ENCODE measurements at regions not wholly inside any gene's neighbourhood (a gene's known extent, or its start where the extent isn't known, plus 50 kb on each side); places are given as distances from the start of the nearest gene placed in this dataset.

DNA sequence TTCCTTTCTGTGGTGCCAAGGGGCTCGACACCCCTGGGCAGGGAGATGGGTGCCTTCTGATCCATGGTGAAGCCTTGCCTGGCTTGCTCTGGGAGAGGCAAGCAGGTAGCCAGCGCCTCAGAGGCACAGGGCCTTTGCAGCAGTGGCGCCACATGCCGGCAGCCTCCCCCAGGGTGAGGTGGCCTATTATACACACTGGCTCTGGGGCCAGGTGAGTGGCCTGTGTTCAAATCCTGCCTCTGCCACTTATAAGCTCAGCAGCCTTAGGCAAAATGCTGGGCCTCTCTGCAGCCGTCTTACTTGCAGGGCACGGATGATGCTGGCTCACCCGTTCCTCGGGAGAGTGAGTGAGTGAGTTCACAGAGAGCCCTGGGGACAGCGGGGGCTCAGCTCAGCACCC, 176.9 kb downstream of the TFAP2C start:
- TF ChIP-seq SUZ12 (IDR thresholded peaks at IDR 0.05) (no peak), ZNF384 (IDR thresholded peaks at IDR 0.05) (no peak), FOXA1 (IDR thresholded peaks at IDR 0.05) (no peak), FOXM1 (IDR thresholded peaks at IDR 0.05; ENCODE audit: borderline replicate concordance) (no peak), SP1 (IDR thresholded peaks at IDR 0.05) (no peak), FOXK2 (IDR thresholded peaks at IDR 0.05) (no peak), ELF4 (IDR thresholded peaks at IDR 0.05) (no peak), LEF1 (IDR thresholded peaks at IDR 0.05; ENCODE audit: borderline replicate concordance) (no peak), CTBP1 (IDR thresholded peaks at IDR 0.05; ENCODE audit: borderline replicate concordance) (no peak), BHLHE40 (IDR thresholded peaks at IDR 0.05; ENCODE audit: borderline replicate concordance) (no peak), TARDBP (IDR thresholded peaks at IDR 0.05) (no peak), HDGF (IDR thresholded peaks at IDR 0.05; ENCODE audit: borderline replicate concordance) (no peak)

Measured in HEK293T (cell line).